GM18519 (cell line): ENCODE measurements at regions not wholly inside any gene's neighbourhood (a gene's known extent, or its start where the extent isn't known, plus 50 kb on each side); places are given as distances from the start of the nearest gene placed in this dataset.

Experiments
- ATAC-seq: cut with Tn5 transposase; IDR thresholded peaks from one replicate; pipeline ENCODE4 v1.9.1; 2021; ENCODE audit warnings: mild to moderate bottlenecking, moderate library complexity; ENCODE audit not compliant: unreplicated experiment, low FRiP score

DNA sequence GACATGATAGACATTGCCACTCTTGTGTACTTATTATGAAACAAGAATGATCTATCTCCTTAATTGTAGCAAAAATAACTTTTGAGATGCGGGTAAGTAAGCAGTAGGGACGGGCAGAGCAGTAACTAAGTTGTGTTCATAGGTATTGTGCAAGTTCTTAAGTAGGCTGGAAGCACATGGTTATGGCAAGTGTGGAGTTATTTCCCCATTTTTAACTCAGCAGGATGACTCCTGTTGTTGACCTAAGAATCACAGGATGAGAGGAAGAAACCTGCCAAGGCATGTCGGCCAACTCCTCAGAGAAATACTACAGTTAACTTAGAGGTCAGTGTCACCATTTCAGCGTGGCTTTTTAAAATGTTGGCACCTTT, 51.1 kb upstream of the FN1 start:
- ATAC-seq = no peak

DNA sequence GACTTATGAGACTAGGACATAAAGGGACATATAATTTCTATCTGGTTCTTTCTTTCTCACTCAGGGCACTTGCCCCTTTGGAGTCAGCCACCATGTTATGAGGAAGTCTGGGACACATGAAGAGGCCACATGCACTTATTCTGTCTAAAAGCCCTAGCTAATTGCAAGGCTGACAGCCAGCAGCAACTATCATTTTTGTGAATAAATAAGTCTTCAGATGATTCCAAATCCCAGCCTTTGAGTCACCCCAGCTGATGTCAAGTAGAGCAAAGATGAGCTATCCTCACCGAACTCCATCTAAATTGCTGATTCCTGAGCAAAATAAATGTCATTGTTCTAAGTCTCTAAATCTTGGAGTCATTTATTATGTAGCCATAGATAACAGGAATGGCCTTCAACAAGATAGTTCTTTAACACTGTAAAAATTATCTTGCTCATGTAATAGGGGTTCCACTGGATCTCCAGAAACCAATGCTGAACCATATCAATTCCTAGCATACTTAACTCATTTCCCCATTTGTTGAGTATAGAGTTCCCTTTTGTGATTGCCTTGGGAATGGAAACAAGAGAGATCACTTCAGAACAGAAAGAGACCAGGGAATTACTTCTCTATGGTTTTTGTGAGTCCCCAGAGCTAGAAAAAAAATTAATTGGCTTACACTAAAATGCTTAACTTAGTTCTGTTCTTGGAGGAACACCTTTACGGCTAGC, 50.6 kb upstream of the FN1 start:
- no peak for ATAC-seq
